Stimulated activated CD8-positive, alpha-beta memory T cell treated with anti-CD3 and anti-CD28 coated beads, Interleukin-12 subunit alpha, Interleukin-12 subunit beta, amount 100 ng/mL, for 4 hours (primary cell): ENCODE measurements at regions not wholly inside any gene's neighbourhood (a gene's known extent, or its start where the extent isn't known, plus 50 kb on each side); places are given as distances from the start of the nearest gene placed in this dataset.

Experiments
- DNase-seq: peaks from one replicate; pipeline ENCODE4 v3.0.0-alpha.2; 2020; ENCODE audit warnings: low read depth

DNA sequence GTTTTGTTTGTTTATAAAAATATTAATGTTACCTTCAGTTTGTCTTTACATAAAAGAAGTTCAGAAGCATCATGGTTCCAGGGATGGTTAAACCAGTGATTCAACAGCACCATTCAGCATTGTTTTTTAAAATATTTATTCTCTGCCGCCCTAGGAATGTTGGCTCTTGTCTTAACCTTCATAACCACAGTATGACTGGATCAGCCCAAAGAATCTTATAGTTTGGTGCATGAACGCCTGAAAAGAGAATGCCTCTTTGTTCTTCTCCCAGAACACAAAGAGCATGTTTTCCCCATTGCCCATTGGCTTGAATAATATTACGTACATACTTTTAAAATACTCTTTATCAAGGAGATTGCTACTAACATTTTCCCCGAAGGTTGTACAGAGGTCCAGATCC is 413.4 kb downstream of the ANXA1 start:
- DNase-seq = no peak

DNA sequence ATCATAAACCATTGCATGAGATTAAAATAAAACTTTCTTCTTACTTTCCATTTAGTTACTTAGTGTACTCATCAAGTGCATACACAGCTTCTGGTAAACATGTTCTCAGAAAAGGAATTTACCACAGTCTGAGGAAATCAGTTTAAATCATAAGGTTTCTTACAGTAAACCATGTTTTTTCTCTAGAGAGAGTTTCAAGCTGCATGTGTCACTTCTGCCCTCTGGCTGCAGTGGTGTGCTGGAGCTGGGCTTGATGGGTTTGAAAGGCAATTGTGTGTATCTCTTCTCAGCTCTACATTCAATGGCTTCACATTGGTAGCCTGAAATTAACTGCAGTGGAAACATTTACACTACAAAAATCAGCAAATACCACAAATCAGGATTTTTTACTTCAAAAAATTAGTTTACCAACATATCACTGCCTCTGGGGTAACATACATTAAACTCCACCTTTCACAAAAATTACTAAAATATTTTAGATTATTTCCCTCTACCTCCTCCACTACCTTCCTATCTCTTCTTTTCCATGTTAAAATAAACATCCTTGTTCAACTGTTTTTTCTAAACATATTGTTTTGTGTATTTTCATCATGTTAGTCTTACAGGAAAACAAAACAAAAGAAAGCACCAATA is 414.3 kb downstream of the ANXA1 start:
- no peak for DNase-seq

DNA sequence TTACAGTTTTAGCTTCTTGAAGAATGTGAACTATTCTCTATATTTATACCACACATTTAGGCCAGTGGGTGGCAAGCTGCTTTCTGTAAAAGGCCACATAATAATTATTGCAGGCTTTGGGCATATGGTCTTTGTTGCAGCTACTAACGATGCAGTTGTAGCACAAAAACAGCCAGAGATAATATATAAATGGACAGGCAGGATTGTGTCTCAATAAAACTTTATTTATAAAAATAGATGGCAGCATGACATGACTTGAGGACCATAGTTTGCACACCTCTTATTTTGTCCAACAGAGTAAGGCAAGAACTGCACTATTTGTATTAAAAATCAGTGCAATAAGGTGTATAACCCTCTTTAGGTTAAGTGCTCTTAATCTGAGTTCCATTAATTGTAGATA is 415.0 kb downstream of the ANXA1 start:
- no peak for DNase-seq

DNA sequence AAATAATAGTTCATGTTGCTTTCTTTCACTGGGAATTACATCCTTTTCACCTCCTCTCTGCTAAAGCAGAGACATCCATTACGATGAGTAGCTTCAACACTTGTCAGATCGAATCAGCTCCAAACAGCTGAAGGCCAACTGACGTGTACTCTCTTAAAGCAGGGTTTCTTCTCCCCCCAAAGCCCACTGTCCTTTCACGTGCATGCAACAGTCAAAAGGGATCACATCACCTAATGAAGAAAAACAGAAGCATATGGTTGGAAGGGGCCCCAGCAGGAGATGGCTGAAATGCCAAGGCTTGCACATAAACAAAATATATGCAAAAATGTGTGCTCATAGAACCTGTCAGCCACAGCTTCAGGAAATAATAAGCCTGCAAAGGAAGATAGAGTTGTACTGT is 421.6 kb downstream of the ANXA1 start:
- DNase-seq = no peak

DNA sequence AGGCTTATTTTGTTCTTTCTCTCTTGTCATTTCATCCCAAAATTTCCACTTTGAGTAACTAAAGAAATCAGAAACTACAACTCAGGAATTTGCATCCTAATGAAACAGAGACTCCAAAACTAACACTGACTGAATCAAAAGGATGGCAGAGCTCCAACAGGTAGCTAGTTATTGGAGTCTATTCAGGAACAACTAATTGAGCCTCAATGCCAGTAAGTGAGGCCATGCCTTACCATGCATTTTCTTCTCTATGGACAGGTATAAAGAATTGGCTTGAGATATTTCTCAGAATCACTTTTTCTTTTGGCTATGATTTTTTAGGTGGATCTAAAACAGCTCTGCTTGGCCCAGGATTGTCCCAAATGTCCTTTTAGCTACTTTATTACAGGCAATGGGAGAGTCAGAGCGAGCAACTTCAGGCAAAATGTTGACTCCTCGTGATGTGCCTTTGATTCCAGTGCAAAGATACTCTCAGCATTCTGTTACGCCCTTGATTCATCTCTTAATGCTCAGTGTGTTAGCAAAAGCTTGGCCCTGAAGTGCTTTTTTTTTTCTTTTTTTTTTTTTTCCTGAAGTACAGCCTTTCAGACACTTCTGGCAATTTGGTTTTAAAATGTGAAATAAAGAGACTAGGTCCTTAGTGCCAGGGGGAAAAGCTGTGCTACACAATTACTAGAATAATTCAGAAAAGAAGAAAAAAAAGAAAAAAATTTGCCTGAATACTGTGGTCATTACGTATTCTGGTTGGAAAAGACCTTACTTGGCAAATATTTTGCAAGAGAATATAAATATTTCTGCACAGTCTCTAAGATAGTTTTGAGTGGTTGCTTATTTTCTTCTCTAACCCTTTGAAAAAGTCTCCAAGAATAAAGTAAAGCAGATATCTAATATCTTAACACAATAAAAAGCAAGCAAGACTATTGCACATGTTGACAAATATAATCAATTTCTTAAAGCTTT is 423.7 kb downstream of the ANXA1 start:
- DNase-seq = no peak

DNA sequence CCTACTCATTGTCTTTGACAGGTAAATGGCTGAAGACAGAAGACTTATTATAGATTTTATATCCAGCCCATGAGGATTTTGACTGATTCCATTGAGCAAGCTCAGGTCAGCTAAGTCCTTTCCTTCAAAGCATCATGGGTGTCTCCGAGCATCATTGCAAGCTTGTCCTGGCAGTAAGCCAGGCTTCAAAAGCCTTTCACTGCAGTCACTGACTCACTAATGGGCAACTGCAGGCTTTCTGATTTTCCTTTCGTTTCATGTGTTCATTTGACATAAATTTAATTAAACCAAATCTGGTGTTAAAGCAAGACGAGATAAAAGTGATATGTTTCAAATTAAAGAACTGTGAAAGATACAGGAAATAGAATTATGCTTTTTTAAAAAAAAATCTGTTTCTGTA is 426.2 kb downstream of the ANXA1 start:
- no peak for DNase-seq

DNA sequence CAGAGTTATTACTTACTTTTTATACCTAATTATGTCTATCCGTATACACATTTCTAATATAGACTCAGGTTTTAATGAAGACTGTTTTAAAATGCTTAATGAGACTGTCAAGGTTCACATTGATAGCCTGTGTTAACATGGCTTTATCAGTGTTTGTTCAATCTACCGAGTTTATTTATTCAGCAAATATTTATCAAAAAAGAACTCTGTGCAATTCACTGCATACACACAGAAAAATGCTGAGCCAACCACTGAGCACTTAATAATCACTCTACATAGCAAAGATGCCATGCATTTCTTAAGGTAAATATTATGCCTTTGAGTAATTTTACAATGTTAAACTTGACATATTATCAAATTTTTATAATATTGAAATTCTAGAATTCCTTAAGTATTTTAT is 428.2 kb downstream of the ANXA1 start:
- no peak for DNase-seq

DNA sequence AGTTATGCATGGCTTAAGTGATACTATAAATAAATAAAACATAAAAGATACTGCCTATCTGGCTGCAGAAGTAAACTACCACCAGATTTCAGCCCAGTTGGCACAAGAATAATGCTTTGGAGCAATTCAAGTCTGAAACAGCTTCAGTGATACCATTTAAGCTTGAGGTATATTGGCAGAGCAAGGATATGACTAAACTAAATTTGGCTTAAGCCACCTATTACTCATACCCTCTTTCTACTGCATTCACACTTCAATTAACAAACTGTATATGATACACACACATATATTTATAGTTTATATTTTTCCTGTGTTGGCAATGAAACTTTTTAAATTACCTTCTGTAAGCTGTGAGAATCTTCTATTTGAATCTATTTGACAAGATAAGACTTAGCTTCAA is 431.9 kb downstream of the ANXA1 start:
- DNase-seq = no peak

DNA sequence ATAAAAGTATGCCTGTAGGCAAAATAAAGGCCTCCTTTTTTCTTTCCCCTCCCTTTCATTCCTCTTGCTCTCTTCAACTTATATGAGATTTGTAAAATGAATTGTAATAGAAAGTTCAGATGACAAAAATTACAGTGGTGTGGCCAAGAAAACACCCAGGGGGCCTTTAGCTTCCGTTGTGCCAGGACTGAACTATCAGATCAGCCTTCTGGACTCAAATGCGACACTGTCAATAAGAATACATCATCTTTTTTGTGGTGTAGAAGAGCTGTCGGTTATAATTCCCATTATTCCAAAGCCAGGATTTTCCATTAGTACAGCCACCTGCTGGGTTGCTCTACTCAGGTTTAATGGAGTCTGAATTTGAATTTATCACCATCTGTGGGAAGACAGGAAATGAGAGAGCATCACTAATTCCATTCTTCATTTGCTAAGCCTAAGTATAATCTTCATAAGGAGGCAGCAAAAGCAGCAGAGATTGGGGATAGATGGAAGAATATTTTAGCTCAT is 443.4 kb downstream of the ANXA1 start:
- DNase-seq = no peak

DNA sequence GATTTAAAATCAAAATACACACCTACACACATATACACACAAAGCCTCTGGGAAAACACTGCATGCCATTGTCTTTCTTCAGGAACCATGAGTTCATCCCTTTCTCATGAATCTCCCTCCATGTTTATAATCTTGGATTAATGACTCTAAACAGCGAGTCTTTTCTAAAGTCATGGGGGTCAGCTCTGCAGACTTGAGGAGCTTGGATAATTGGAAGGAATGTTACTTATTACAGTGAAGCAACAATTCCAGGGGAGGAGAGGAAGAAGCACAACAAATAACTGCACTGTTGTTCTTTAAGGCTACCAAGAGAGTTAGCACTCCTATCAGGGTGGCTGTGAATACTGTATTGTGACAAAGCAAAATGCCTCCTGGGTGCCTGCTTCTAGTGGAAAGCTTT is 444.7 kb downstream of the ANXA1 start:
- no peak for DNase-seq

DNA sequence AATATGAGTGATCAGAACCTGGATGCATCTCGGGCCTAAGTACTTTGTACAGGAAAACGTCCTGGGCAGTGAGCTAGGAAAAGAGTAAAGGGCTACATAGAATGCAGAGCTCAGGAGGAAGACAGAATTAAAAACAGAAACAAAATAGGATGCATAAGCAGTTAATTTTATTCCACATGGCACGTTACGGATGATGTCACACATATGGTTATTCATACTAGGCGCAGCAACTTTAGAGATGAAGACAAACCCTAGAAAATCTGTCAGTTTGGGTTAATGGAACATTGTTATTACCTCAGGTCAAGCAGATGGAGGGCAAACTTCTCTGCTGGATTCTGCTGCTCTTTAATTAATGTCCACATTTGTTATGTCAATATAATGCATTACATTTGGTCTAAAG is 445.4 kb downstream of the ANXA1 start:
- no peak for DNase-seq

DNA sequence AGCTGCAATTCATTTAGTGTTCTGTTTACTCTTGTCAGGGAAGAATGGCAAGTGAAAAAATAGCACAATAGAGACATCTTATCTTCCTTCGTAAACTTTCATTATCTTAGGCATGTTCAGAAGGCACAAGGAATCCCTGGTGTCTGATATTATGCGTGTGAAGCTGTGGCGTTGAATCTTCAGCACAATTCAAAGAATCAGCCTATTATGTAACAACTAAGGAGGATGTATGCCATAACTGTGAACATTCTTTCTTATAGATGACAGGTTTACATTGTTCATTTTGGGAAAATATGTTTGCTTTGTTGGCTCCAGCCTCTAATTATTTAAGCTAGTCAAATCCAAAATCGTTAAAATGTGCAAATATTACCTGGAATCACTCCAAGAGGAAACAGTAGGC is 446.1 kb downstream of the ANXA1 start:
- no peak for DNase-seq

DNA sequence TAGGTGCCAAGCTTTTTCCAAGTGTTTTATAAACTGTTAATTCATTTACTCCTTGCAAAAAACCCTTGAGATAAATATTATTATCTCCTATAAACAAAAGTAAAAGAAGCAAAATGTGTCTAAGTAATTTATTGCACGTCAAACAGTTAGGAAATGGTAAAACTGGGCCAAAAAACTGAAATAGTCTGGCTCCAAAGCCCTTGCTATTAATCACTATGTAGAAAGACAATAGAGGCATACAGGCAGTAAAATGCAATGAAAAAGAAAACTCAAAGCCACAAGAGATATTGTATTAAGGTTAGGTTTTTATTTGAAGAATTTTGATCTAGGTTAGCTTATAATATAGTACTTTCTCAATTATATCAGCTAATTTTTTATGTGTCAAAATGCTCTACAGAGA is 457.7 kb downstream of the ANXA1 start:
- DNase-seq = no peak

DNA sequence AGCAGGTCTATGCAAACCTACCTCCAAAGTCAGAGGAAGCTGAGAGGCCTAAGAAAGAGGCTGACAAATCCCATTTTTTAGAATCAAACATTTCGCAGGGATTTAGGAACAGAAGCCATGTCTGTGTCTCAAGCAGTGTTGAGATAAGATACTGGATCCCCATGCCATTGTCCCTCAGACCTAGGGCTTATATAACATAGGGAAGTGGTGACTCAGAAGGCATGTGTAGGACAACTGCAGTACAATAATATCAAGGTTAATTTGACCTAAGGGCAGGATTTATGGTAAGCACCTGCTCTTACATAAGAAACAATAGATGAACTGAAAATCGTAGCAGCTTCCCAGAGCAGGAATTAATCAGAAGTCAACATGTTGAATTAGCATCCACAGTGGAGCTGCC is 459.4 kb downstream of the ANXA1 start:
- no peak for DNase-seq

DNA sequence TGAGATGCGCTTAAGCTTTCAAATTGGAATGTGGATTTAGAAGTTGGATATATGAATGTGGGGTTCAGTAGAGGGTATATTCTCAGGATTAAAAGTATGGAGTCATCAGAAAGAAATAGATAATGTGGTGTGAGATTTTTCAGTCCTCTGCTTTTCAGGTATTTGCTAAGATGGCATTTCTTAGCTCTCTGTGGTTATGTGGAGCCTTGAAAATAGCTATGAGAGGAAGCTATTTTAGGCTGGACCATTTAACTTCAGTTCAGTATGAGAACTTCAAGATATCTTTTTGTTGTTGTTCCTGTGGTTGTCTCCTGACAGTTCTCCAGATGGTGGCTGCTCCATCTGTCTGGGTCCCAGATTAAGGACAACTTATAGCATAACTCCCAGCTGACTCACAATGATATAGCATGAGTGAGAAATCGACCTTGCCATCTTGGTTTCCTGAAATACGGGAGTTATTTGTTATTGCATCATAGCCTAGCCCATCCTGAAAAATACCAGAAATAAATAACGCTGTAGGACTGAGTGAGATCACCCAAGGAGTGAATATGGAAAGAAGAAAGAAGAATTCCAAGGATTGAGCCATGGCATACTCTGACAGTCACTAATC is 461.5 kb downstream of the ANXA1 start:
- no peak for DNase-seq

DNA sequence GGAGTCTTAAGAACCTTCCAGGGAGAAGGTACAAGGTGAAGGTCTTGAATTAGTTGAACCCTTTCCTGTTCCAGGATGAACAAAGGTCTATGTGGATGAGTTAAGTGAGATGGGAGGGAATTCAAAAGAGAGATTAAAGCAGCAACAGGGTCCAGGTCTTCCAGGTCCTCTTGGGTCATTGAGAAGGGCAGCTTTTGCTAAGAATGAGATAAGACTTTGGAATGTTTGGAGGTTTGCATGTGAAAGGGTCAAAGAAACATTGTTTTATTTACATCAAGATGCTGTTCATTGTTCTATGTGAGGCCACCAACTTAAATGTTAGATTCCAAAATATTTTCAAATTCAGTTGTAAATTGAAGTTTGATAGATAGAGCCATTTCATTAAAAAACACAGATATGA is 463.9 kb downstream of the ANXA1 start:
- no peak for DNase-seq

DNA sequence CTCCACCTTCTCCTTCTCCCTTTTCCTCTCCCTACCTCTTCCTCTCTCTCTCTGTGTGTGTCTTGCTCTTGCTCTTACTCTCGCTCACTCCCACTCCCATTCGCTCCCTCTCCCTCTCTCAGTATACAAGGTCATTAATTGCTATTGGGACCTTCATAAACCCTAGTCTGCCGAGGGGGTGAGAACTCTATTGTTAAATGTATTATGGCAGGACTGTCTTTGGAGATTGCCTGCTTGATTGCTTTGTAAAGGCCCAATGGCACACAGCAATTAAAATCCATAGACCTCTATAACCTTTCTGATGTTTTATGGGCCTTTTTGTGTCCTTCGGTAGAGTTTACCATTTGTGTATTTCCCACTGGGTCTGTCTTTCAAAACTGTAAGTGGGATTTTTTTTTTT is 465.9 kb downstream of the ANXA1 start:
- no peak for DNase-seq

DNA sequence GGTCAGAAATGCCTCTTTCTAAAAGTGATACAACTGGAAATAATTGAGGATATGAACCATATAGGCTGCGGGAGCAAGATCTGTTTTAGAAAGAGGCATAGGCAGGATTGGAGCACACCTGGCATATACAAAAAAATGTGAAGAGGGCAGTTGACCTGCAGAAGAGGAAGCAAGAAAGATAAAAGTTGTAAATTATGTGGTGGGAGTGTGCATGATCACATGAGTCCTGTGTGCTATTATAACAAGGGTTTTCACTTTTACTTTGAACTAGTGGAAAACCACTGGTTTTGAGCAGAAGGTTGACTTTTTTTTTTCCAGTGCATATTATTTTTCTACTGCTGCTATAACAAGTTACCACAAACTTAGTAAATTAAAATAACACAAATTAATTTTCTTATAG is 489.3 kb downstream of the ANXA1 start:
- DNase-seq = no peak

DNA sequence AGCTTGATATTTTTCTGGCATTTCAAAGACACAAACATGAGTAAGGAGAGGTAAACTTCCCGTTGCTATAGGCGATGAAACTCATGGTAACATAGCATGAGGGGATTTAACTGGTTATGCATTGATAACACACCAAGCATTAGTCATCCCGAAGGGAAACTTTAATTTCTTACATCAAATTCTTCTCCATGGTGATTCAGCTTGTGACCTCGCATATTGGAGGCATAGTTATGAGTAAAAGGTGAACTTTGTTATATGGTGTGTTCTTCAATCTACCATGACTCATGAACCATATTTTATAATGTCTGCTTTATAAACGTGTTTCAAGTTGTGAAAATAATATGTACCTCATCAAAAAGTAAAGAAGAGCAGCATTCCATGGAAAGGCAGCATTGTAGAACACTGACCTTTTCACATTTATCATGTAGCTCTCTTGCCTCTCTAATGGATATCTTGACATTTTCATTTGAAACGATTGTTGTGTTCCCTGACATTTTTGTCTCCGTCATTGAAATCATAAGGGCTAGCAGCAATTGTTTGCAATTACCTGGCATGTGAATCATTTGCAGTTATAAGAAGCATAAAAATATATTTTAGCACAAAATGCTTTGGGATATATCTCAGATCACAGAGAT is 491.8 kb downstream of the ANXA1 start:
- no peak for DNase-seq

DNA sequence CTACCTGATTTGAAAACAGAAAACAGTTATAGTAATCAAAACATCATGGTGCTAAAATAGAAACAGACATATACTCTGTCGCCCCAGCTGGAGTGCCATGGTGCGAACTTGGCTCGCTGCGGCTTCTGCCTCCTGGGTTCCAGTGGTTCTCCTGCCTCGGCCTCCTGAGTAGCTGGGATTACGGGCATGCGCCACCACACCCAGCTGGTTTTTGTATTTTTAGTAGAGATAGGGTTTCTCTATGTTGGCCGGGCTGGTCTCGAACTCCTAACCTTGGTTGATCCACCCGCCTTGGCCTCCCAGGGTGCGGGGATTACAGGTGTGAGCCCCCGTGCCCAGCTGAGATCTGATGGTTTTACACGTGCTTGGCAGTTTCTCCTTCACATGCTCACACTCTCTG is 495.9 kb downstream of the ANXA1 start:
- no peak for DNase-seq

DNA sequence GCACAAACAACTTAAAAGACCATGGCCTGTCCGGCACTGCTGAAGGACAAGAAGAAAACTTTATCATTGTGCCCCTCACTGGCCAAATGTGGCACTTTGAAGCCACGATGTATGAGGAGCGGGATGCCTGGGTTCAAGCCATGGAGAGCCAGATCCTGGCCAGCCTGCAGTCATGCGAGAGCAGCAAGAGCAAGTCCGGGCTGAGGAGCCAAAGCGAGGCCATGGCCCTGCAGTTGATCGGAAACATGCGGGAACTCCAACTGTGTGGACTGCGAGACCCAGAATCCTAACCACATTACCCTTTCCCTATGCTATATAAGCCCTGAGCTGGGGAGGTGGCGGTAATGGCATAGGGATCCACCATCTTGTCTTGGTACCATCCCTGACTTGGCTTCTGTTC is 497.9 kb downstream of the ANXA1 start:
- DNase-seq = no peak

DNA sequence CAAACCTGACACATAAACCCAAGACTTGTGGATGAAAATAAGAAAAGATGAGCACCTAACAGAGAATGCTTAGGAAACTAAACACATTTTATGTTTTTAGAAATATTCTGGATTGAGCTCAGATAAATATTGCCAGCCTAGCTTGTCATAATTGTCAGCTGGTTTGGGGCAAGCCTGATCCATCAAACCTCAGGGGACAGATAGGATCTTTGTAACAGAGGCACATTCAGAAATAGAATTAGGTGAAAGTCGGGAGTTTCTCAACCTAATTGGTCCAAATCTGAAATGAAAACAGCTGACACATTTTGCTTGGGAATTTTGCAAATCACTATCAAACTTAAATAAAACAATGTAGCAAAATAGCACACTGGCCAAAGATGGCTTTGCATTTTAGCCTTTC is 503.7 kb downstream of the ANXA1 start:
- DNase-seq = no peak

DNA sequence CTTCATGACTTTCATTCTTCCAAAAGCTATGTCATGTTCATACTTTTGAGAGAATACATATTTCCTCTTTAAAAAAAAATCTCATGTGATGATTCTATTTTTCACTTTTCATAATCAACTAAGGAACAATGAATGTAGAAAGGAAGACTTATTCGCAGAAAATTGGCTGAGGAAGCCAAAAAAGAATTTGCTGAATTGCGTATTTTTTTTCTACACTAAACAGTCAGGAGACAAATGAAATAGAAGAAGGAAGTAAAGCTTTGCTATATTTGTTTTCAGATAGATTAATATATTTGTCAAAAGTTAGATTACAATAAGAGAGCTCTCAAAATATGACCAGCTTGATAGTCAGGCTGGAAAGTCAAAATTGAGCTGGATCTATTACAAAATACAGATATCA is 504.2 kb downstream of the ANXA1 start:
- no peak for DNase-seq
